Fibroblast of lung (primary cell): ENCODE measurements at regions not wholly inside any gene's neighbourhood (a gene's known extent, or its start where the extent isn't known, plus 50 kb on each side); places are given as distances from the start of the nearest gene placed in this dataset.

Experiments used
- CTCF ChIP-seq, 2 donors: IDR thresholded peaks in 1 of 2; conservative IDR thresholded peaks in 1 of 2; 1 replicate in 1 of 2; 2 replicates in 1 of 2; pipeline ENCODE4 v1.5.1; 2011 to 2012; ENCODE audit warnings: low read length in 2 of 2, control low read depth in 1 of 2, inconsistent platforms in 1 of 2, low read depth in 1 of 2, mild to moderate bottlenecking in 1 of 2
- EZH2 ChIP-seq: IDR thresholded peaks from 2 replicates; pipeline ENCODE4 v1.5.1; 2012; ENCODE audit warnings: low read length, control low read depth, mild to moderate bottlenecking; ENCODE audit errors: missing control alignments

DNA sequence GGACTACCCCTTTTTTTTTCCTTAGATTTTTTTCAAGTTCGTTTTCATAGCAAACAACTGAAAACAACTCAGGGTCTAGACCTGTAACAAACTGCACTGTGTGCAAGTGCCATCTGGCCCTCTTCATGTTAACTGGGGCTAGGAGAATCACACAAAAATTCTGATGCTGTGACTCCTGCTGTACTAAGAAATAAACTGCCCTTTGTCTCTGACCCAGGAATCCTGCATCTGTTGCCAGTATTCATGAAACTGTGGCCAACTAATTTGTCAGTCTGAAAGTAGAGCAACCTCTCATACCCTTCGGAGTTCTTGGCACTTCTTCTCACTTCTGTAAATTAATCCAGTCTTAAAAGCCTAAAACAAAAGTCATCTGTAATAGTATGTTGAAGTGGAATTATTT is 218.4 kb upstream of the PCDH15 start:
- TF ChIP-seq CTCF (conservative IDR thresholded peaks at IDR 0.05 in 1 of 2, IDR thresholded peaks at IDR 0.05 in 1 of 2; ENCODE audit: low read depth in 1 of 2, low read length in 2 of 2) (no peak), EZH2 (no peak)
